ENCODE measurements at regions not wholly inside any gene's neighbourhood (a gene's known extent, or its start where the extent isn't known, plus 50 kb on each side); places are given as distances from the start of the nearest gene placed in this dataset.

DNA sequence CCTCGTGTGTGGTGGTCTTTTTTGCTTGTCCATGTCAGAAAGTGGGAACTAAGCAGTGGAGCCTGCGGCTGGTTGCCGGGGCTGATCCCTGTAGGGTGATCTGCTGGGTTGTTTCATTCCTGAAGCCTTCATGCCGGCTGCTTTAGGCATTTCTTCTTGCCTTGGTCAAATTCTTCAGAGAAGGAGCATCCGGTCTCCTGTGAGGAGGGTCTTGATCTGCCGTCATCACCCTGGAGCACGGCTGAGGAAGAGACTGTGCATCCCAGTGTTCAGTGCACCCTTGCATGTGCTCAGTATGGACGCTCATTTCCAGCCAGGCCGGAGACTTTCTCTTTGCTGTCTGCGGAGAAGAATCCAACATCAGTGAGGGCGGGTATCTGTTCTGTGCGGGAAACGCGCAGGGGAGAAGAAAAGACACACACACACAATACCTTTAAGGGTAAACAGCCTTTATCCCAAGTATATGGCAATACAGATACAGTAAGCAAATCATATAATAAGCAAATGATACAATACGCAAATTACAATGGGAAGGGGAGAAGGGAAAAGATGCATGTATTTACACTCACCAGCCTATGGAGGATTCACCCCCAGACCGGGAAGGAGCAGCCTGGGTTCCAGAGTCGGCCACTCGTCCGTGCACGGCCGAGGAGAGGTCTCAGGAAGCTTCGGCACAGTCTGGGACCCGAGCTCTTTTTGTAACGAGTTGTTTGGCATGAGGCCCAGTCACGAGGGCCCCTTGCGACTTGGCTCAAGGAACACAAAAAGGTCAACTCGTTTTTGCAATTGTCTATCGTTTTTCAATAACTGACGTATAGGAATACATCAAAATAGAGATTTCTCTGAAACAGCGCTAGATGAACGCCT, 1366.8 kb upstream of the TMEM132C start:
- TF ChIP-seq CTCF (IDR thresholded peaks at IDR 0.05) (no peak), EZH2phosphoT487 (IDR thresholded peaks at IDR 0.05) (no peak), EZH2 (IDR thresholded peaks at IDR 0.05) (no peak)
